ENCODE measurements at regions not wholly inside any gene's neighbourhood (a gene's known extent, or its start where the extent isn't known, plus 50 kb on each side); places are given as distances from the start of the nearest gene placed in this dataset.

- Histone ChIP-seq H3K27ac (ENCODE audit: low read depth in 1 of 2, low read length in 1 of 2) (no peak overlapping the region), H3K36me3 (ENCODE audit: control insufficient read depth in 4 of 4, insufficient read depth in 4 of 4, low read length in 4 of 4) (no peaks in the 10 kb centered on the region), H3K27me3 (ENCODE audit: control insufficient read depth in 3 of 3, insufficient read depth in 3 of 3, low read length in 2 of 3) (no peaks in the 10 kb centered on the region), H3K9me3 (ENCODE audit: control insufficient read depth in 4 of 4, insufficient read depth in 3 of 4, low read length in 3 of 4) (peaks cover 0 to 5% (median 0%) of the 10 kb centered on the region in 4 donors), H3K9ac (ENCODE audit: insufficient read depth in 1 of 2, low read length in 2 of 2) (no peak overlapping the region), H3K4me3 (peak overlapping the region; percentile 2), H3K4me1 (ENCODE audit: control insufficient read depth in 5 of 5, insufficient read depth in 5 of 5, low read length in 5 of 5) (no peaks in the 10 kb centered on the region)
- ATAC-seq (ENCODE audit: insufficient read depth, low FRiP score) (no peak), DNase-seq (no peak)
- 77 to 85% methylated on average over 9 of the region's 9 CpGs for WGBS, 2 donors
- no peak for TF ChIP-seq CTCF (IDR thresholded peaks at IDR 0.05; ENCODE audit: control extremely low read depth, extremely low read depth)
These were observed 114.0 kb downstream of the NSG2 start for GRCh38 chr5:174159327-174160114.

GRCh38 chr5:174165406-174165805 is 119.9 kb downstream of the NSG2 start:
- 87 to 93% methylated on average over 9 of the region's 9 CpGs for WGBS, 2 donors
- H3K4me3 ChIP-seq = no peak overlapping the region
- no peak for TF ChIP-seq CTCF (IDR thresholded peaks at IDR 0.05; ENCODE audit: control extremely low read depth, extremely low read depth)

GRCh38 chr5:174166231-174167079 is 120.9 kb downstream of the NSG2 start:
- Histone ChIP-seq H3K36me3 (ENCODE audit: control insufficient read depth in 4 of 4, insufficient read depth in 4 of 4, low read length in 4 of 4) (no peaks in the 10 kb centered on the region), H3K9me3 (ENCODE audit: control insufficient read depth in 4 of 4, insufficient read depth in 3 of 4, low read length in 3 of 4) (no peaks in the 10 kb centered on the region), H3K27me3 (ENCODE audit: control insufficient read depth in 3 of 3, insufficient read depth in 3 of 3, low read length in 2 of 3) (no peaks in the 10 kb centered on the region), H3K27ac (ENCODE audit: low read depth in 1 of 2, low read length in 1 of 2) (no peak overlapping the region), H3K9ac (ENCODE audit: insufficient read depth in 1 of 2, low read length in 2 of 2) (no peak overlapping the region), H3K4me3 (no peak overlapping the region), H3K4me1 (ENCODE audit: control insufficient read depth in 5 of 5, insufficient read depth in 5 of 5, low read length in 5 of 5) (peaks cover 0 to 12% (median 0%) of the 10 kb centered on the region in 5 donors)
- 69 to 81% methylated on average over 10 of the region's 10 CpGs for WGBS, 2 donors
- no peak for ATAC-seq (ENCODE audit: insufficient read depth, low FRiP score)
- no peak for TF ChIP-seq CTCF (IDR thresholded peaks at IDR 0.05; ENCODE audit: control extremely low read depth, extremely low read depth)
- DNase-seq = peak; percentile 62 to 73 (median 70)

More at GRCh38 chr5:174165406-174165805, 119.9 kb downstream of the NSG2 start:
- Histone ChIP-seq H3K27ac (ENCODE audit: low read depth in 1 of 2, low read length in 1 of 2) (no peak overlapping the region), H3K27me3 (ENCODE audit: control insufficient read depth in 3 of 3, insufficient read depth in 3 of 3, low read length in 2 of 3) (no peaks in the 10 kb centered on the region), H3K36me3 (ENCODE audit: control insufficient read depth in 4 of 4, insufficient read depth in 4 of 4, low read length in 4 of 4) (no peaks in the 10 kb centered on the region), H3K9me3 (ENCODE audit: control insufficient read depth in 4 of 4, insufficient read depth in 3 of 4, low read length in 3 of 4) (no peaks in the 10 kb centered on the region), H3K9ac (ENCODE audit: insufficient read depth in 1 of 2, low read length in 2 of 2) (no peak overlapping the region), H3K4me1 (ENCODE audit: control insufficient read depth in 5 of 5, insufficient read depth in 5 of 5, low read length in 5 of 5) (peaks cover 0 to 12% (median 0%) of the 10 kb centered on the region in 5 donors)
- DNase-seq (no peak), ATAC-seq (ENCODE audit: insufficient read depth, low FRiP score) (no peak)
